ENCODE measurements at regions not wholly inside any gene's neighbourhood (a gene's known extent, or its start where the extent isn't known, plus 50 kb on each side); places are given as distances from the start of the nearest gene placed in this dataset.

- H3K27ac ChIP-seq (ENCODE audit: insufficient read depth, low read length): no peak overlapping the region
- no peaks in the 10 kb centered on the region for H3K9me3 ChIP-seq (ENCODE audit: control insufficient read depth, insufficient read depth, low read depth, low read length)
- no peak for DNase-seq (ENCODE audit: low read depth in 2 of 2)
- no peaks in the 10 kb centered on the region for H3K79me2 ChIP-seq (ENCODE audit: control insufficient read depth, insufficient read depth, low read length)
- H3K4me1 ChIP-seq (ENCODE audit: control insufficient read depth, extremely low read depth, insufficient read depth, low read length): no peaks in the 10 kb centered on the region
- no peaks in the 10 kb centered on the region for H3K27me3 ChIP-seq (ENCODE audit: control insufficient read depth, insufficient read depth, low read length)
- H3K4me3 ChIP-seq (replicated peaks in 1 of 4; ENCODE audit: control extremely low read depth in 1 of 4, insufficient read depth in 1 of 4, low read depth in 3 of 4, low read length in 4 of 4): no peak overlapping the region
- TF ChIP-seq EZH2 (IDR thresholded peaks at IDR 0.05; ENCODE audit: low read length, missing control alignments) (no peak), CTCF (conservative IDR thresholded peaks at IDR 0.05 in 1 of 2, IDR thresholded peaks at IDR 0.05 in 1 of 2; ENCODE audit: low read depth in 1 of 2, low read length in 2 of 2) (no peak)
- no peaks in the 10 kb centered on the region for H4K20me1 ChIP-seq (ENCODE audit: control insufficient read depth, extremely low read depth, insufficient read depth, low read length)
- no peak overlapping the region for H2AFZ ChIP-seq (ENCODE audit: low read length)
- no peaks in the 10 kb centered on the region for H3K36me3 ChIP-seq (ENCODE audit: control insufficient read depth, insufficient read depth, low read length)
- no peak overlapping the region for H3K9ac ChIP-seq (ENCODE audit: insufficient read depth, low read length)
- no peak overlapping the region for H3K4me2 ChIP-seq (ENCODE audit: extremely low read depth, insufficient read depth, low read length)
Measured at GRCh38 chr16:9655051-9655450, 527.2 kb downstream of the GRIN2A start.

GRCh38 chr16:9657641-9658040 lies 524.6 kb downstream of the GRIN2A start:
- Histone ChIP-seq H3K9ac (ENCODE audit: insufficient read depth, low read length) (no peak overlapping the region), H2AFZ (ENCODE audit: low read length) (no peak overlapping the region), H3K27me3 (ENCODE audit: control insufficient read depth, insufficient read depth, low read length) (no peaks in the 10 kb centered on the region), H3K4me2 (ENCODE audit: extremely low read depth, insufficient read depth, low read length) (no peak overlapping the region), H4K20me1 (ENCODE audit: control insufficient read depth, extremely low read depth, insufficient read depth, low read length) (no peaks in the 10 kb centered on the region), H3K36me3 (ENCODE audit: control insufficient read depth, insufficient read depth, low read length) (no peaks in the 10 kb centered on the region), H3K4me3 (replicated peaks in 1 of 4; ENCODE audit: control extremely low read depth in 1 of 4, insufficient read depth in 1 of 4, low read depth in 3 of 4, low read length in 4 of 4) (no peak overlapping the region), H3K4me1 (ENCODE audit: control insufficient read depth, extremely low read depth, insufficient read depth, low read length) (no peaks in the 10 kb centered on the region), H3K79me2 (ENCODE audit: control insufficient read depth, insufficient read depth, low read length) (no peaks in the 10 kb centered on the region), H3K27ac (ENCODE audit: insufficient read depth, low read length) (no peak overlapping the region), H3K9me3 (ENCODE audit: control insufficient read depth, insufficient read depth, low read depth, low read length) (no peaks in the 10 kb centered on the region)
- TF ChIP-seq CTCF (conservative IDR thresholded peaks at IDR 0.05 in 1 of 2, IDR thresholded peaks at IDR 0.05 in 1 of 2; ENCODE audit: low read depth in 1 of 2, low read length in 2 of 2) (no peak), EZH2 (IDR thresholded peaks at IDR 0.05; ENCODE audit: low read length, missing control alignments) (no peak)
- no peak for DNase-seq (ENCODE audit: low read depth in 2 of 2)

GRCh38 chr16:9658164-9658563 lies 524.1 kb downstream of the GRIN2A start:
- Histone ChIP-seq H3K4me3 (replicated peaks in 1 of 4; ENCODE audit: control extremely low read depth in 1 of 4, insufficient read depth in 1 of 4, low read depth in 3 of 4, low read length in 4 of 4) (no peak overlapping the region), H3K9ac (ENCODE audit: insufficient read depth, low read length) (no peak overlapping the region), H3K4me2 (ENCODE audit: extremely low read depth, insufficient read depth, low read length) (no peak overlapping the region), H3K36me3 (ENCODE audit: control insufficient read depth, insufficient read depth, low read length) (no peaks in the 10 kb centered on the region), H3K9me3 (ENCODE audit: control insufficient read depth, insufficient read depth, low read depth, low read length) (no peaks in the 10 kb centered on the region), H3K4me1 (ENCODE audit: control insufficient read depth, extremely low read depth, insufficient read depth, low read length) (no peaks in the 10 kb centered on the region), H3K27ac (ENCODE audit: insufficient read depth, low read length) (no peak overlapping the region), H4K20me1 (ENCODE audit: control insufficient read depth, extremely low read depth, insufficient read depth, low read length) (no peaks in the 10 kb centered on the region), H2AFZ (ENCODE audit: low read length) (no peak overlapping the region), H3K79me2 (ENCODE audit: control insufficient read depth, insufficient read depth, low read length) (no peaks in the 10 kb centered on the region), H3K27me3 (ENCODE audit: control insufficient read depth, insufficient read depth, low read length) (no peaks in the 10 kb centered on the region)
- TF ChIP-seq EZH2 (IDR thresholded peaks at IDR 0.05; ENCODE audit: low read length, missing control alignments): no peak
- no peak for TF ChIP-seq CTCF (conservative IDR thresholded peaks at IDR 0.05 in 1 of 2, IDR thresholded peaks at IDR 0.05 in 1 of 2; ENCODE audit: low read depth in 1 of 2, low read length in 2 of 2)
- no peak for DNase-seq (ENCODE audit: low read depth in 2 of 2)

Data from fibroblast of lung (primary cell).